Brain microvascular endothelial cell (primary cell): ENCODE measurements at regions not wholly inside any gene's neighbourhood (a gene's known extent, or its start where the extent isn't known, plus 50 kb on each side); places are given as distances from the start of the nearest gene placed in this dataset.

Experiments
- DNase-seq: peaks from one replicate; pipeline ENCODE4 v3.0.0-alpha.2; 2020
- H3K27ac ChIP-seq: fragments of 250-450 bp; sonication (Bioruptor Pico); 2 replicates; pipeline ENCODE4 v1.5.1; 2020; ENCODE audit warnings: mild to moderate bottlenecking, moderate library complexity
- H3K27me3 ChIP-seq: fragments of 250-450 bp; sonication (Bioruptor Pico); replicated peaks from 2 replicates; pipeline ENCODE4 v1.5.1; 2020; ENCODE audit warnings: mild to moderate bottlenecking
- H3K36me3 ChIP-seq: fragments of 250-450 bp; sonication (Bioruptor Pico); replicated peaks from 2 replicates; pipeline ENCODE4 v1.5.1; 2020; ENCODE audit warnings: mild to moderate bottlenecking
- H3K4me3 ChIP-seq: 2 replicates; pipeline ENCODE4 v1.5.1; 2011; ENCODE audit warnings: low read depth, mild to moderate bottlenecking, control low read depth, low read length, moderate library complexity
- CTCF ChIP-seq: IDR thresholded peaks from 2 replicates; pipeline ENCODE4 v1.5.1; 2011; ENCODE audit warnings: low read depth, mild to moderate bottlenecking, moderate library complexity, low read length, control low read depth, inconsistent platforms; ENCODE audit errors: missing control alignments
- in situ Hi-C: cut with HindIII; loops from 2 replicates; pipeline ENCODE4 v1.10.0; 2017; ENCODE audit warnings: low sequenced_read_pairs, low pct_ligation_motif_present

GRCh38 chr4:124947622-124948265 is 235.2 kb upstream of the ANKRD50 start:
- Histone ChIP-seq H3K27me3 (no peaks in the 10 kb centered on the region), H3K36me3 (no peaks in the 10 kb centered on the region), H3K27ac (peak overlapping the region; percentile 50), H3K4me3 (no peak overlapping the region)
- no peak for DNase-seq
- in situ Hi-C loops = no loop called here
- no peak for TF ChIP-seq CTCF

DNA sequence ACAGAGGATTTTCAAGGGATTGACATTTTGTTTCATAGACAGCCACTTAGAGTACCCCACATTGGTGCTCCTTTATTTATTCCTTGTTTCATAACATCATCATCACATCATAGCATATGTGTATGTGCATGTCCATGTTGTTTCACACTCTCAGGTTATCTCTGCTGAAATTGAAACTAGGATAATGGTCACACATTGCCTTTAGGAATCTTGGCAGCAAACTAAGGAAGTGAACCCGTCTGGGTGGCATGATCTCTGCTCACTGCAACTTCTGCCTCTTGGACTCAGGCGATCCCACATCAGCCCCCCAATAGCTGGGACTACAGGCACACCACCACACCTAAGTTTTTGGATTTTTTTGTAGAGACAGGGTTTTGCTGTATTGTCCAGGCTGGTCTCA is 234.2 kb upstream of the ANKRD50 start:
- Histone ChIP-seq H3K36me3 (no peaks in the 10 kb centered on the region), H3K27ac (no peak overlapping the region), H3K27me3 (no peaks in the 10 kb centered on the region), H3K4me3 (no peak overlapping the region)
- DNase-seq = no peak
- no peak for TF ChIP-seq CTCF
- in situ Hi-C loops = no loop called here

GRCh38 chr4:124945422-124945821 is 232.9 kb upstream of the ANKRD50 start:
- no peak for DNase-seq
- no peaks in the 10 kb centered on the region for H3K36me3 ChIP-seq
- no peaks in the 10 kb centered on the region for H3K27me3 ChIP-seq
- TF ChIP-seq CTCF = no peak
- H3K4me3 ChIP-seq = no peak overlapping the region
- H3K27ac ChIP-seq = no peak overlapping the region
- in situ Hi-C loops = no loop called here

DNA sequence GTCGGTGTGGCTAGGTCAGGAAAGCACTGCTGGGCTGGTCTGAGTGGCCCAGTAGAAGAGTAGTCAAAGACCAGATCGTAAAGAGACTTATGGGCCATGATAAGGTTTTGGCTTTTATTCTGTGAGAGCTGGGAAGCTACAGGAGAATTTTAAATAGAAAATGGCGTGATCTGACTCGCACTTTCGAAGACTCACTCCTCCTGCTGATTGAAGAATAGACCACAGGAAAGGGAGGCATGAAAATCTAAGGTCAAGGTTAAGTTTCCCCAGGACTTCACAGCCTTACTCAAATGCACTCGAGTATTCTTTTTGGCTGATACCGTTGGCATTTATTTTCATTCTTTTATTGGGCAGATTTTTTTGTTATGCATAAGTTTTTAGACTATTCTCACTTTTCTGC is 231.4 kb upstream of the ANKRD50 start:
- in situ Hi-C loops = no loop called here
- no peaks in the 10 kb centered on the region for H3K36me3 ChIP-seq
- no peak for TF ChIP-seq CTCF
- H3K27me3 ChIP-seq = no peaks in the 10 kb centered on the region
- no peak for DNase-seq
- no peak overlapping the region for H3K4me3 ChIP-seq
- H3K27ac ChIP-seq = peak overlapping the region; percentile 72

GRCh38 chr4:124943145-124943889 is 230.8 kb upstream of the ANKRD50 start:
- TF ChIP-seq CTCF = no peak
- Histone ChIP-seq H3K27me3 (no peaks in the 10 kb centered on the region), H3K4me3 (no peak overlapping the region), H3K27ac (peak overlapping the region; percentile 72), H3K36me3 (no peaks in the 10 kb centered on the region)
- in situ Hi-C loops = no loop called here
- DNase-seq = peak; percentile 81
